Kidney tubule cell (primary cell): ENCODE measurements at regions not wholly inside any gene's neighbourhood (a gene's known extent, or its start where the extent isn't known, plus 50 kb on each side); places are given as distances from the start of the nearest gene placed in this dataset.
A peak's percentile ranks its signal among the peaks of the same experiment; 100 is the strongest.

Experiments
- DNase-seq: peaks from one replicate; pipeline ENCODE4 v3.0.0-alpha.2; 2018; ENCODE audit warnings: low spot score

- no peak for DNase-seq
These were observed 167.8 kb downstream of the RBFOX3 start for GRCh38 chr17:79443026-79443425.

GRCh38 chr17:79441356-79442160 lies 169.3 kb downstream of the RBFOX3 start:
- no peak for DNase-seq

- DNase-seq = no peak
These were observed 170.6 kb downstream of the RBFOX3 start for GRCh38 chr17:79440251-79440650.

- DNase-seq = no peak
These were observed 171.4 kb downstream of the RBFOX3 start for GRCh38 chr17:79439493-79439892.

GRCh38 chr17:79438546-79439334 lies 172.1 kb downstream of the RBFOX3 start:
- DNase-seq = peak; percentile 3

- no peak for DNase-seq
These were observed 172.8 kb downstream of the RBFOX3 start for GRCh38 chr17:79438058-79438457.

- no peak for DNase-seq
These were observed 173.8 kb downstream of the RBFOX3 start for GRCh38 chr17:79437081-79437480.

GRCh38 chr17:79435962-79436361 lies 174.9 kb downstream of the RBFOX3 start:
- no peak for DNase-seq

- no peak for DNase-seq
These were observed 175.6 kb downstream of the RBFOX3 start for GRCh38 chr17:79435296-79435695.

GRCh38 chr17:79434215-79434614 lies 176.6 kb downstream of the RBFOX3 start:
- DNase-seq = no peak

GRCh38 chr17:79433379-79433778 lies 177.5 kb downstream of the RBFOX3 start:
- no peak for DNase-seq

- DNase-seq = no peak
These were observed 179.7 kb downstream of the RBFOX3 start for GRCh38 chr17:79431175-79431574.

- DNase-seq = no peak
These were observed 180.9 kb downstream of the RBFOX3 start for GRCh38 chr17:79429864-79430494.

- DNase-seq = no peak
These were observed 181.9 kb downstream of the RBFOX3 start for GRCh38 chr17:79428988-79429387.

GRCh38 chr17:79427621-79428539 lies 183.0 kb downstream of the RBFOX3 start:
- no peak for DNase-seq

GRCh38 chr17:79425686-79426085 lies 185.2 kb downstream of the RBFOX3 start:
- no peak for DNase-seq

GRCh38 chr17:79424471-79425185 lies 186.2 kb downstream of the RBFOX3 start:
- DNase-seq = no peak

GRCh38 chr17:79423811-79424465 lies 186.9 kb downstream of the RBFOX3 start:
- DNase-seq = no peak

GRCh38 chr17:79422236-79422635 lies 188.6 kb downstream of the RBFOX3 start:
- no peak for DNase-seq
